ENCODE measurements at regions not wholly inside any gene's neighbourhood (a gene's known extent, or its start where the extent isn't known, plus 50 kb on each side); places are given as distances from the start of the nearest gene placed in this dataset.

- Histone ChIP-seq H2AFZ (ENCODE audit: low read length) (no peak overlapping the region), H3K4me2 (ENCODE audit: low read depth, low read length) (no peak overlapping the region), H3K9me3 (ENCODE audit: low read length) (no peaks in the 10 kb centered on the region), H3K79me2 (ENCODE audit: insufficient read depth, low read length) (no peaks in the 10 kb centered on the region), H3K36me3 (replicated peaks in 1 of 2; ENCODE audit: control insufficient read depth in 1 of 2, insufficient read depth in 2 of 2, low read length in 2 of 2) (no peaks in the 10 kb centered on the region), H3K9ac (ENCODE audit: insufficient read depth, low read depth, low read length) (no peak overlapping the region), H4K20me1 (ENCODE audit: insufficient read depth, low read length) (no peaks in the 10 kb centered on the region), H3K4me1 (ENCODE audit: insufficient read depth, low read length) (no peaks in the 10 kb centered on the region), H3K4me3 (replicated peaks in 1 of 3; ENCODE audit: insufficient read depth in 1 of 3, low read depth in 2 of 3, low read length in 3 of 3) (no peak overlapping the region), H3K27me3 (ENCODE audit: control insufficient read depth in 1 of 2, insufficient read depth in 2 of 2, low read length in 2 of 2) (no peaks in the 10 kb centered on the region; a peak in 1 of 5 replicates), H3K27ac (ENCODE audit: extremely low read length, insufficient read depth, low read length) (no peak overlapping the region)
- 10% methylated on average over 6 of the region's 6 CpGs for WGBS (ENCODE audit: low lambda C conversion rate)
- FAIRE-seq (no peak), ATAC-seq (no peak), DNase-seq (ENCODE audit: low spot score) (no peak)
- POLR2A ChIA-PET, result no interaction called here
- in situ Hi-C loops (cut with HindIII; ENCODE audit: extremely low pct_ligation_motif_present, low pct_unique_long_range_greater_than_20kb), result no loop called here
- no TSS peak for BruUV-seq (replicated peaks)
- intact Hi-C loops (cut with micrococcal nuclease; ENCODE audit: unreplicated experiment), result no loop called here
- CTCF ChIA-PET (ENCODE audit: low intra/inter-chr PET ratio, low total read pairs), result no interaction called here
- no peak for TF ChIP-seq AHDC1 (CRISPR knock-in tag; IDR thresholded peaks at IDR 0.05; ENCODE audit: borderline replicate concordance)
- peak; percentile 46; the same call in 1 of the 2 replicates for TF ChIP-seq KAT2B (IDR thresholded peaks at IDR 0.05; ENCODE audit: borderline replicate concordance, low read depth, low read length)
- TF ChIP-seq HNF4A (CRISPR knock-in tag; IDR thresholded peaks at IDR 0.05), result no peak
- TF ChIP-seq SNAPC5 (CRISPR knock-in tag; IDR thresholded peaks at IDR 0.05; ENCODE audit: borderline replicate concordance), result no peak
- TF ChIP-seq MAFG (CRISPR knock-in tag; IDR thresholded peaks at IDR 0.05), result no peak
- peak; percentile 64; the same call in 1 of the 2 replicates for TF ChIP-seq HHEX (CRISPR knock-in tag; IDR thresholded peaks at IDR 0.05)
- no peak for TF ChIP-seq ZNF432 (CRISPR knock-in tag; IDR thresholded peaks at IDR 0.05; ENCODE audit: borderline replicate concordance)
- no peak for TF ChIP-seq GATAD1 (CRISPR knock-in tag; IDR thresholded peaks at IDR 0.05)
- no peak for TF ChIP-seq HNRNPLL (IDR thresholded peaks at IDR 0.05; ENCODE audit: low read depth, low read length, poor library complexity, severe bottlenecking)
Measured at GRCh38 chr4:141328560-141329173, 108.0 kb downstream of the ZNF330 start.
